ENCODE measurements at regions not wholly inside any gene's neighbourhood (a gene's known extent, or its start where the extent isn't known, plus 50 kb on each side); places are given as distances from the start of the nearest gene placed in this dataset.
"Not testable (repeated sequence)": the region's sequence is repeated elsewhere in the genome, so short reads cannot be mapped to it uniquely, and the experiment has no call there.

GRCh38 chr2:122543815-122544214 lies 788.4 kb downstream of the TSN start:
- DNase-seq (ENCODE audit: low spot score) = no peak

- no peak for DNase-seq (ENCODE audit: low spot score)
Measured at GRCh38 chr2:122545821-122546220, 790.4 kb downstream of the TSN start.

GRCh38 chr2:122562775-122563174 lies 807.3 kb downstream of the TSN start:
- DNase-seq (ENCODE audit: low spot score) = no peak

- DNase-seq (ENCODE audit: low spot score) = no peak
Measured at GRCh38 chr2:122563781-122564180, 808.3 kb downstream of the TSN start.

- DNase-seq (ENCODE audit: low spot score) = no peak
Measured at GRCh38 chr2:122564843-122565242, 809.4 kb downstream of the TSN start.

- no peak for DNase-seq (ENCODE audit: low spot score)
Measured at GRCh38 chr2:122565364-122565763, 809.9 kb downstream of the TSN start.

GRCh38 chr2:122570641-122571040 lies 815.2 kb downstream of the TSN start:
- DNase-seq (ENCODE audit: low spot score) = no peak

- DNase-seq (ENCODE audit: low spot score) = not testable (repeated sequence)
Measured at GRCh38 chr2:122571471-122571870, 816.0 kb downstream of the TSN start.

- DNase-seq (ENCODE audit: low spot score) = no peak
Measured at GRCh38 chr2:122575076-122575475, 819.6 kb downstream of the TSN start.

- no peak for DNase-seq (ENCODE audit: low spot score)
Measured at GRCh38 chr2:122583159-122583917, 827.9 kb downstream of the TSN start.

- no peak for DNase-seq (ENCODE audit: low spot score)
Measured at GRCh38 chr2:122590524-122590923, 835.1 kb downstream of the TSN start.

GRCh38 chr2:122595065-122595464 lies 839.6 kb downstream of the TSN start:
- DNase-seq (ENCODE audit: low spot score) = no peak

GRCh38 chr2:122596598-122596997 lies 841.1 kb downstream of the TSN start:
- DNase-seq (ENCODE audit: low spot score) = no peak

GRCh38 chr2:122598784-122599183 lies 843.3 kb downstream of the TSN start:
- no peak for DNase-seq (ENCODE audit: low spot score)

- no peak for DNase-seq (ENCODE audit: low spot score)
Measured at GRCh38 chr2:122610948-122611609, 855.6 kb downstream of the TSN start.

GRCh38 chr2:122622934-122623333 lies 867.5 kb downstream of the TSN start:
- no peak for DNase-seq (ENCODE audit: low spot score)

GRCh38 chr2:122627388-122627787 lies 871.9 kb downstream of the TSN start:
- DNase-seq (ENCODE audit: low spot score) = peak; percentile 2

GRCh38 chr2:122634256-122634655 lies 878.8 kb downstream of the TSN start:
- peak; percentile 30 for DNase-seq (ENCODE audit: low spot score)

- DNase-seq (ENCODE audit: low spot score) = no peak
Measured at GRCh38 chr2:122634920-122635319, 879.5 kb downstream of the TSN start.

- DNase-seq (ENCODE audit: low spot score) = peak; percentile 42
Measured at GRCh38 chr2:122635686-122636085, 880.2 kb downstream of the TSN start.

GRCh38 chr2:122636097-122636496 lies 880.6 kb downstream of the TSN start:
- peak; percentile 46 for DNase-seq (ENCODE audit: low spot score)

- no peak for DNase-seq (ENCODE audit: low spot score)
Measured at GRCh38 chr2:122639176-122639575, 883.7 kb downstream of the TSN start.

- no peak for DNase-seq (ENCODE audit: low spot score)
Measured at GRCh38 chr2:122639711-122640110, 884.3 kb downstream of the TSN start.

All from COLO829 (cell line).